ENCODE measurements at regions not wholly inside any gene's neighbourhood (a gene's known extent, or its start where the extent isn't known, plus 50 kb on each side); places are given as distances from the start of the nearest gene placed in this dataset.

DNA sequence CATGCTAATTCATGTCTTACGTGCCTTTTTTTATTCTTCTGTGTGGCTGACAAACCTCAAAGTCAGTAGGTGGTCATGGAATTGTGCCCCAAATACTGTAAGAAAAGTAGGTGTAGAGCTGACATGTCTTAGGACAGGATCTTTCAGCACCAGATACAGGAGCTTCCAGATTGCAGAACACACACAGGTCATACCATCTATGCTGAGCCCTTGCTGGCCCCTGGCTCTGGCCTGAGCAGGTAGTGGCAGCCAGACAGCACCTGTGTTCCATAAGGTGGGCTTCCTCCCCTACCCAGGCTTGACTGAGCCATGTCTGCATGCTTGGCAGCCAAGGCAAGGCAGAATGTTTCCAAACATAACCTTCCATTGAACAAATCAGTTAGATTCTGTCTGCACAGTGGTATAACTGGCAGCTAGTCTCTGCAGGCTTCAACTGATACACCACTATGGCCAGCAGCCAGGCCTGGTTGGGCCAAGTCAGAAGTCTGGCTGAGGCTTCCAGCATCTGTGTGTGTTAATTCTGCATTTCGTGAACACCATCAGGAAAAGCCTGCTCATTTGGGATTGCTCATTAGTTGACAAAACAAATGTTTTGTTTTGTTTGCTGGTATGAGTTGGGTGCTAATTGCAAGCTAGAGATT, 366.5 kb downstream of the FOXA2 start:
- DNase-seq, result no peak

GRCh38 chr20:22216984-22217383, 367.4 kb downstream of the FOXA2 start:
- DNase-seq, result no peak

GRCh38 chr20:22214296-22214695, 370.1 kb downstream of the FOXA2 start:
- DNase-seq, result no peak

DNA sequence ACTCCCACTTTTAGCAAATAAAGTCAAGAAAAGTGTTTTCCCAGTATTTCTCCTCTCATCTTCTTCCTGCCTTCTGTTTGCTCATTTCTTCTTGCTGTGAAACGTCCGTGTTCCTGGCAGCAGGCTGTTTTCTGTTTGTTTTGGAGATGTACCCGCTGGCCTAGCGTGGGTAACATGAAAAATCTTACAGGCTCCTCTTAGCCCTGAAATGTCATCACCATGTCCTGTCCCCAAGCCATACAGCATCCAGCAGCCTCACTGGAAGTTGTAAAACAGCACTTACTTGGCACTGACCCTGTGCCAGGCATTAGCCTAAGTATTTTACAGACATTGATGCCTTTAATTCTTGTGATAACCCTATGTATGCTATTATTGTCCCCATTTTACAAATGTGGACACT, 371.1 kb downstream of the FOXA2 start:
- no peak for DNase-seq

DNA sequence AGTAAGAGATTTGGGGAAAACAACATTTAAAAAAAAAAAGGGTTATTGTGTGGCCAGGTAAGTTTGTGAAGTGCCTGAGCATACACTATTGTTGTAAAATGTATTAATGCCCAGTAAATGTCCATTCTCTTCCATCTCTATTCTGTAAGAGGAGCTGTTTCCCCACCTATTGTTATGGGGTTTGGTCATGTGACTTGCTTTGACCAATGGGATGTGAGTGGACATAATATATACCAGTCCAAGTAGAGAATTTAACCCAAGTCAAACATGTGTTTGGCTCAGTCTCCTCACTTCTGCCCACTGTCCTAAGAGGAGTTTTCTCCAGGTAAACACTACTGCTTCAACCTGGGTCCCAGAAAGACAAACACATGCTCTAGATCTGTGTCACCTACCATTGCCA, 377.1 kb downstream of the FOXA2 start:
- no peak for DNase-seq

DNA sequence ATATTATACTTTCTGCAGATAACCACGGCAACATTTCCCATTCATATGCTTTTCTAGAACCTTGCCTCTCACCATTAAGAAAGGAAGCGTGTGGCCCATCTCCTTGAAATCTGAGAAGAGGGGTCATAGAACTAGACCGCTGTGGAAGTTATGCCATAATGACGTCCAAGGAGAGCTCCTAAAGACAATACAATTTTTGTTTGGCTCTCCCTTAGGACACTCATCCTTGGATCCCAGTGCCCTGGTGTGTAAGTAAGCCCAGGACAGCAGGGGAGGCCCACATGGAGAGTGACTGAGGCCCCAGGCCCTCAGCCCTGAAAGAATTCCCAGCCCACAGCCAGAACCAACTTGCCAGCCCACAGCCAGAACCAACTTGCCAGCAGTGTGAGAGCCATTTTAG, 379.6 kb downstream of the FOXA2 start:
- no peak for DNase-seq

GRCh38 chr20:22182148-22182547, 402.2 kb downstream of the FOXA2 start:
- no peak for DNase-seq

DNA sequence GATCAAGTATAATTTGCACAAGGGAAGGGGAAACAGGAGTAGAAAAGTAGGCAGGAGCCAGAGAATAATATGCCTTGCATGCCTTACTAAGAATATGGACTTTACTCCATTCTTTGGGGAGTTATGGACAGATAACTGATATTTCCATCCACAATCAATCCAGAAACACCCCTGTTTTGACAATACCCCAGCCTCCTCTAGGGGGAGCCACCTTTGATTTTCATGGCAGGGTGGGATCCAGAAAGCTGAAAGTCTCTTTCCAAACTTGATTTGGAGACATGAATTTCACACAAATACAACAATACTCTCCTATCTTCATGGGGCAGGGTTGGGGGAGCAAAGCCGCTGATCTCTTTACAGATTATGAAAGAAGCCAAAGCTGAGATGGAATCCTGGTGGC, 404.1 kb downstream of the FOXA2 start:
- DNase-seq, result no peak

- DNase-seq, result no peak
These were observed 424.2 kb downstream of the FOXA2 start for GRCh38 chr20:22160101-22160652.

DNA sequence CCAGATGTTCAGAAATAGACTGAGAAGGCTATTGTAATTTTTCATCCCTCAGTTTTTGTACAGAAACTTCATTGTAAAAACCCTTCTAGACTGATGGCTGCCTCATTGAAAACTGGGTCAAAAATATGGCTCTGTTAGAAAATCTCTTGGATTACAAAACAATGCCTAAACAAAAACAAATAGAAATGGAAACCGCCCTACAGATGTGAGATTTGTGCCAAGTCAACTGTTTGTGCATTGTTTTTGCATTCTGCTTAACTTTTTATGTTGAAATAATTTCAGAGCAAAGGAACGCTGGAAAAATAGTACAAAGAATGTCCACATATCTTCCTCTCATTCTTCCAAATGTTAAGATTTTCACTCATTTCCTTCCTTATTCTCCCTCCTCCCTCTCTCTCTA, 425.1 kb downstream of the FOXA2 start:
- no peak for DNase-seq

DNA sequence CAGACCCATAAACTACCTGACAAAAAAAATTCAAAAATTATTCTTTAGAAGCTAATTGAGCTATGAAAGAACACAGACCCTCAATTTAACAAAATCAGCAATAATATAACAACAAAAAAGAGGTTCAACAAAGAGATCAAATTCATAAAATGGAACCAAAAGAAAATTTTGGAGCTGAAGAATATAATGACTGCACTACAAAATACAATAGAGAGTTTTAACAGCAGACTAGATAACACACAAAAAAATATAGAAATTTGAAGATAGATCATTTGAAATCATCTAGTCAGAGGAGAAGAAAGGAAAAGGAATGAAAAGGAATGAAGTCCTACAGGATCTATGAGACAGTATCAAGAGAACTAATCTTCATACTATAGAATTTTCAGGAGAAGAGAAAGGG, 422.1 kb downstream of the PAX1 start:
- no peak for DNase-seq

DNA sequence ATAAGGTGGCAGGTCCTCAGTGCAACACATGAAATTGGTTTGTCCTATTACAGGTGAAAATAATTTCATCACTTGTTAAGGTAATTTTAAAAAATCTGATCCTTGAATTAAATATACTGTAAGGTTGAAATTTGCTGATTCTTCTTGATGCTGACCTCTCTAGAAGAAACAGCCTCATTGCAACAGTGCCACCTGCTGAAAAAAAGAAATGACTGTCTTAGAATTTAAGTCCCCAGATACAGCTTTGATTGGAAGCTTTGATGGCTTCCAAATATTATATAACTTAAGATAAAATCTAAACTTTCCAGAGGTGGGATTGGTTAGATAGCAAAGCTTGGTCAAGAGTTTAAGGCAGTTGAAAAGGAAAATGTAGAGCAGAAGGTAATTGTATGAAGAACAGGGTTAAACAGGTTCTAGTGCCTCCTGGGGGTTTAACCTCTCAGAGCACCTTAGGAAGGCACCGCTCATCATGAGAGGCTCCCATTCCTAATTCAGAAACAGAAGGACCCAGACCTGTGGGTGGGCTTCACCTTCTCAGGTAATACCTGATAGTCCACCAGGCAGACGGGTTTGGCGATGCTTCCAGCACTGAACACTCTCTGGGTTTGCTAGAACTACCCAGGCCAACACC, 401.0 kb downstream of the PAX1 start:
- no peak for DNase-seq

GRCh38 chr20:22101606-22102005, 396.1 kb downstream of the PAX1 start:
- DNase-seq, result no peak

- no peak for DNase-seq
These were observed 395.2 kb downstream of the PAX1 start for GRCh38 chr20:22100686-22101085.

- DNase-seq, result no peak
These were observed 393.9 kb downstream of the PAX1 start for GRCh38 chr20:22099348-22099747.

DNA sequence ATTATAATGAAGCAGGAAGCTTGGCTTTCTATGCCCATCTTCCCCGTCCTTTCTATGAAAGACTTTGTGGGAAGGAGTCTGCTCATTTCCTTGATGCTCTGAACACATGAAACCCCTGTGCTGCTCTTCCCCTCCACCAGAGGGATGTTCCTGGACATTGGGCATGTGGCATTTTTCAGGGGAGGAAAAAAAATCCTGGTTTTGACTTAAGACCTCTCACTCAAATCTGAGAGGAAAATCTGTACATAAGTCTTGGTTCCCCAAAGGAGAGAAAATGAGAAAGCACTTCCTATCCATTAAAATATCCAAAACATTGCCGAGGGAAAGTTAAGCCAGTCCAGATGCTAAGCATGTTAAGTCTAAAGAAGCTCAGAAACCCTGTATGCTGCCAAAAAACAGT, 393.0 kb downstream of the PAX1 start:
- DNase-seq, result no peak

GRCh38 chr20:22093122-22093521, 387.7 kb downstream of the PAX1 start:
- no peak for DNase-seq

- no peak for DNase-seq
These were observed 383.4 kb downstream of the PAX1 start for GRCh38 chr20:22088882-22089281.

DNA sequence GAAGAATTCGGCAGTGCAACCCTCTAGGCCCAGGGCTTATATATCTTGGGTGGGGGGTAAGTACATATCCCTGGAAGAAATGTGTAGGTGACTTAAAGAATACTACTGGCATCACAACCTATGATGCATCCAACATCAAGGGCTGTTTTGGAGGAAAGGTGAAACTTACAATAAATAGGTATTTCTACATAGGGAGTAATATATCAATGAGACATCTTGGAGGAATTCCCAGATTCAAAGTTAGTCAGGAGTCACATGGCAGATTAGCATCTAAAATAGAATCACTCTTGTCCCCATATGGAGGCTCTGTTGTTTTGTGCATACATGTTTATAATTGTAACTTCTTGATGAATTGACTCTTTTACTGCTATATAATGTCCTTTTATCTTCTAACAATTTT, 375.5 kb downstream of the PAX1 start:
- no peak for DNase-seq

GRCh38 chr20:22074635-22075034, 369.2 kb downstream of the PAX1 start:
- DNase-seq, result no peak

- no peak for DNase-seq
These were observed 366.4 kb downstream of the PAX1 start for GRCh38 chr20:22071841-22072240.

- no peak for DNase-seq
These were observed 365.2 kb downstream of the PAX1 start for GRCh38 chr20:22070610-22071058.

GRCh38 chr20:22063753-22064152, 358.3 kb downstream of the PAX1 start:
- no peak for DNase-seq

- DNase-seq, result no peak
These were observed 357.4 kb downstream of the PAX1 start for GRCh38 chr20:22062874-22063273.

- no peak for DNase-seq
These were observed 355.1 kb downstream of the PAX1 start for GRCh38 chr20:22060610-22061009.

Data from dermis blood vessel endothelial cell (primary cell).